Common myeloid progenitor, CD34-positive (primary cell): ENCODE measurements at regions not wholly inside any gene's neighbourhood (a gene's known extent, or its start where the extent isn't known, plus 50 kb on each side); places are given as distances from the start of the nearest gene placed in this dataset.

Experiments used
- CTCF ChIA-PET: fragments of 350-600 bp; sonication (Branson Sonifier 250); formaldehyde crosslinking; loops from one replicate; lab custom pipeline; 2021; ENCODE audit warnings: antibody characterized with exemption; lab: Charles Lee
- POLR2A ChIA-PET: fragments of 350-600 bp; sonication (Branson Sonifier 250); formaldehyde crosslinking; loops from one replicate; lab custom pipeline; 2021; ENCODE audit warnings: antibody characterized with exemption; lab: Charles Lee
- DNase-seq, 3 donors: peaks; one replicate each; pipeline versions ENCODE4 v3.0.0 to v3.0.0-alpha.2; 2013
- H3K27ac ChIP-seq, 2 experiments: 1 replicate in 1 of 2; 2 replicates in 1 of 2; pipeline ENCODE4 v1.7.0; 2013; ENCODE audit warnings: inconsistent platforms in 2 of 2, low read length in 2 of 2, mild to moderate bottlenecking in 2 of 2, low read depth in 1 of 2, moderate library complexity in 1 of 2; ENCODE audit not compliant: severe bottlenecking in 2 of 2, insufficient read depth in 1 of 2, poor library complexity in 1 of 2
- H3K27me3 ChIP-seq, 5 experiments: replicated peaks in 2 of 5; 1 replicate in 3 of 5; 2 replicates in 2 of 5; pipeline versions ENCODE4 v1.6.1 to v1.7.0; 2013; ENCODE audit warnings: low read length in 4 of 5, mild to moderate bottlenecking in 2 of 5, moderate library complexity in 2 of 5, inconsistent platforms in 1 of 5; ENCODE audit not compliant: insufficient read depth in 5 of 5, control insufficient read depth in 4 of 5
- H3K36me3 ChIP-seq, 4 experiments: 1 replicate in 2 of 4; 2 replicates in 2 of 4; pipeline versions ENCODE4 v1.6.1 to v1.7.0; 2013; ENCODE audit warnings: low read length in 3 of 4, control low read depth in 1 of 4, mild to moderate bottlenecking in 1 of 4; ENCODE audit not compliant: control insufficient read depth in 4 of 4, insufficient read depth in 4 of 4
- H3K4me1 ChIP-seq, 4 experiments: 1 replicate in 3 of 4; 2 replicates in 1 of 4; pipeline versions ENCODE4 v1.6.1 to v1.7.1; 2013; ENCODE audit warnings: low read length in 3 of 4, mild to moderate bottlenecking in 3 of 4, control low read depth in 1 of 4, inconsistent platforms in 1 of 4, moderate library complexity in 1 of 4; ENCODE audit not compliant: control insufficient read depth in 4 of 4, insufficient read depth in 4 of 4; ENCODE audit errors: control extremely low read depth in 1 of 4
- H3K4me3 ChIP-seq, 7 experiments: 1 replicate in 4 of 7; 2 replicates in 3 of 7; pipeline versions ENCODE4 v1.5.1 to v1.7.0; 2013; ENCODE audit warnings: mild to moderate bottlenecking in 7 of 7, low read length in 6 of 7, moderate library complexity in 6 of 7, inconsistent platforms in 2 of 7, low read depth in 2 of 7, control low read depth in 1 of 7; ENCODE audit not compliant: insufficient read depth in 4 of 7, control insufficient read depth in 1 of 7; ENCODE audit errors: extremely low read depth in 1 of 7
- H3K9me3 ChIP-seq, 5 experiments: 1 replicate in 4 of 5; 2 replicates in 1 of 5; pipeline versions ENCODE4 v1.6.1 to v1.7.1; 2013; ENCODE audit warnings: low read length in 4 of 5, mild to moderate bottlenecking in 2 of 5, inconsistent platforms in 1 of 5, low read depth in 1 of 5, moderate library complexity in 1 of 5; ENCODE audit not compliant: control insufficient read depth in 4 of 5, insufficient read depth in 2 of 5; ENCODE audit errors: control extremely low read depth in 1 of 5
- WGBS: methylation state at CpG from one replicate; pipeline ENCODE4 v1.1.5; 2013; ENCODE audit not compliant: insufficient coverage; 5-methylcytosine and 5-hydroxymethylcytosine counted together

- no peak overlapping the region for H3K4me3 ChIP-seq
- H3K9me3 ChIP-seq, result no peaks in the 10 kb centered on the region
- CTCF ChIA-PET, result no interaction called here
- no peak overlapping the region for H3K27ac ChIP-seq
- H3K36me3 ChIP-seq, result no peaks in the 10 kb centered on the region
- POLR2A ChIA-PET, result no interaction called here
- no peak for DNase-seq
- 98% methylated on average over 8 of the region's 11 CpGs for WGBS
- peaks cover 0 to 23% (median 2%) of the 10 kb centered on the region in 5 experiments for H3K27me3 ChIP-seq
- H3K4me1 ChIP-seq, result no peaks in the 10 kb centered on the region
Measured at GRCh38 chr2:120465012-120465700, 119.2 kb downstream of the INHBB start.

GRCh38 chr2:120465701-120465988 lies 119.7 kb downstream of the INHBB start:
- Histone ChIP-seq H3K36me3 (no peaks in the 10 kb centered on the region), H3K27ac (no peak overlapping the region), H3K27me3 (peaks cover 0 to 23% (median 3%) of the 10 kb centered on the region in 5 experiments), H3K4me1 (no peaks in the 10 kb centered on the region), H3K4me3 (no peak overlapping the region), H3K9me3 (no peaks in the 10 kb centered on the region)
- 87% methylated on average over 6 of the region's 6 CpGs for WGBS
- ChIA-PET CTCF (no interaction called here), POLR2A (no interaction called here)
- no peak for DNase-seq

GRCh38 chr2:120465989-120466703 lies 120.2 kb downstream of the INHBB start:
- Histone ChIP-seq H3K27me3 (peaks cover 0 to 22% (median 4%) of the 10 kb centered on the region in 5 experiments), H3K4me1 (no peaks in the 10 kb centered on the region), H3K9me3 (no peaks in the 10 kb centered on the region), H3K36me3 (no peaks in the 10 kb centered on the region), H3K27ac (no peak overlapping the region), H3K4me3 (no peak overlapping the region)
- ChIA-PET POLR2A (no interaction called here), CTCF (no interaction called here)
- WGBS, result 64% methylated on average over 25 of the region's 25 CpGs
- DNase-seq, result no peak

GRCh38 chr2:120466704-120467054 lies 120.7 kb downstream of the INHBB start:
- ChIA-PET CTCF (no interaction called here), POLR2A (no interaction called here)
- no peak overlapping the region for H3K4me3 ChIP-seq
- no peaks in the 10 kb centered on the region for H3K4me1 ChIP-seq
- H3K27me3 ChIP-seq, result peaks cover 0 to 22% (median 4%) of the 10 kb centered on the region in 5 experiments
- no peak overlapping the region for H3K27ac ChIP-seq
- no peak for DNase-seq
- no peaks in the 10 kb centered on the region for H3K36me3 ChIP-seq
- peaks cover 0 to 3% (median 0%) of the 10 kb centered on the region in 5 experiments for H3K9me3 ChIP-seq
- 100% methylated on average over 1 of the region's 2 CpGs for WGBS

- WGBS, result 94% methylated on average over 5 of the region's 6 CpGs
- Histone ChIP-seq H3K36me3 (no peaks in the 10 kb centered on the region), H3K27me3 (peaks cover 0 to 20% (median 4%) of the 10 kb centered on the region in 5 experiments), H3K27ac (no peak overlapping the region), H3K4me3 (no peak overlapping the region), H3K9me3 (peaks cover 0 to 7% (median 0%) of the 10 kb centered on the region in 5 experiments), H3K4me1 (no peaks in the 10 kb centered on the region)
- ChIA-PET CTCF (no interaction called here), POLR2A (no interaction called here)
- no peak for DNase-seq
Measured at GRCh38 chr2:120468136-120468535, 122.2 kb downstream of the INHBB start.

- CTCF ChIA-PET, result no interaction called here
- WGBS, result 79% methylated on average over 2 of the region's 2 CpGs
- peaks cover 0 to 9% (median 4%) of the 10 kb centered on the region in 5 experiments for H3K27me3 ChIP-seq
- H3K9me3 ChIP-seq, result peaks cover 0 to 7% (median 0%) of the 10 kb centered on the region in 5 experiments
- H3K4me1 ChIP-seq, result no peaks in the 10 kb centered on the region
- H3K36me3 ChIP-seq, result no peaks in the 10 kb centered on the region
- H3K27ac ChIP-seq, result no peak overlapping the region
- no peak for DNase-seq
- H3K4me3 ChIP-seq, result no peak overlapping the region
- POLR2A ChIA-PET, result no interaction called here
Measured at GRCh38 chr2:120469426-120469825, 123.5 kb downstream of the INHBB start.
